ENCODE measurements at regions not wholly inside any gene's neighbourhood (a gene's known extent, or its start where the extent isn't known, plus 50 kb on each side); places are given as distances from the start of the nearest gene placed in this dataset.

DNA sequence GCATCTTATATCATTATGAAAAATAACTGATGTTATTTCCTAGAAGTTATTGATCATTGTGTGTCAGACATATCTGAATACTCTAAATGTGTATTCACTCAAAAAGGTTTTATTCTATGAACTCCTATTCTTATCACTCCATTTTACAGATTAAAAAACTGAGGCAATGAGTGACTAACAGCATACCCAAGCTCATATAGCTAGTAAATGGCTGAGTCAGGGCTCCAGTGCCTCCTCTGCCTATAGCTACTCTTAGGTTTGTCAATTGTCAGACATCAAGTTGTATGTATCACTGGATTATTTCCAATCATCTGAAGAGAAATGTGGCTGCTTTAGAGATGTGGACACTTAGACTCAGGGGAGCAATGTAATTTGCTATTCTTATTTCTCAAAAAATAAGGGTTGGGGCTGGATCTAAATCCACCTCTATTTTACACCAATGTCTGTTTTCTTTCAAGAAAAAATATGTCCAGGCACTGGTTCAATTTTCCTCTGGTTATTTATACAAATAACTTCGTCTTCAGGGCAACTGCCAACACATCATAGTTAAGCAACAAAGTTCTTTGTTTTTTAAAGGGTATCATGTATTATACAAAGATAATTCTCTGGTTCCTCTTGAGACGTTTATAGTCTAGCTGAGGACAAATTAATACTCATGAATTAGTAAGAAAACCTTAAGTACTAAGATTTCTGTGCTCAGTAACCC, 328.9 kb upstream of the MAF start:
- TF ChIP-seq, protein P1, sequence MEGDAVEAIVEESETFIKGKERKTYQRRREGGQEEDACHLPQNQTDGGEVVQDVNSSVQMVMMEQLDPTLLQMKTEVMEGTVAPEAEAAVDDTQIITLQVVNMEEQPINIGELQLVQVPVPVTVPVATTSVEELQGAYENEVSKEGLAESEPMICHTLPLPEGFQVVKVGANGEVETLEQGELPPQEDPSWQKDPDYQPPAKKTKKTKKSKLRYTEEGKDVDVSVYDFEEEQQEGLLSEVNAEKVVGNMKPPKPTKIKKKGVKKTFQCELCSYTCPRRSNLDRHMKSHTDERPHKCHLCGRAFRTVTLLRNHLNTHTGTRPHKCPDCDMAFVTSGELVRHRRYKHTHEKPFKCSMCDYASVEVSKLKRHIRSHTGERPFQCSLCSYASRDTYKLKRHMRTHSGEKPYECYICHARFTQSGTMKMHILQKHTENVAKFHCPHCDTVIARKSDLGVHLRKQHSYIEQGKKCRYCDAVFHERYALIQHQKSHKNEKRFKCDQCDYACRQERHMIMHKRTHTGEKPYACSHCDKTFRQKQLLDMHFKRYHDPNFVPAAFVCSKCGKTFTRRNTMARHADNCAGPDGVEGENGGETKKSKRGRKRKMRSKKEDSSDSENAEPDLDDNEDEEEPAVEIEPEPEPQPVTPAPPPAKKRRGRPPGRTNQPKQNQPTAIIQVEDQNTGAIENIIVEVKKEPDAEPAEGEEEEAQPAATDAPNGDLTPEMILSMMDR (IDR thresholded peaks at IDR 0.05) = no peak
- no peak for TF ChIP-seq POLR2AphosphoS5 (IDR thresholded peaks at IDR 0.05; ENCODE audit: low read depth, low read length)
- TF ChIP-seq, protein P2, sequence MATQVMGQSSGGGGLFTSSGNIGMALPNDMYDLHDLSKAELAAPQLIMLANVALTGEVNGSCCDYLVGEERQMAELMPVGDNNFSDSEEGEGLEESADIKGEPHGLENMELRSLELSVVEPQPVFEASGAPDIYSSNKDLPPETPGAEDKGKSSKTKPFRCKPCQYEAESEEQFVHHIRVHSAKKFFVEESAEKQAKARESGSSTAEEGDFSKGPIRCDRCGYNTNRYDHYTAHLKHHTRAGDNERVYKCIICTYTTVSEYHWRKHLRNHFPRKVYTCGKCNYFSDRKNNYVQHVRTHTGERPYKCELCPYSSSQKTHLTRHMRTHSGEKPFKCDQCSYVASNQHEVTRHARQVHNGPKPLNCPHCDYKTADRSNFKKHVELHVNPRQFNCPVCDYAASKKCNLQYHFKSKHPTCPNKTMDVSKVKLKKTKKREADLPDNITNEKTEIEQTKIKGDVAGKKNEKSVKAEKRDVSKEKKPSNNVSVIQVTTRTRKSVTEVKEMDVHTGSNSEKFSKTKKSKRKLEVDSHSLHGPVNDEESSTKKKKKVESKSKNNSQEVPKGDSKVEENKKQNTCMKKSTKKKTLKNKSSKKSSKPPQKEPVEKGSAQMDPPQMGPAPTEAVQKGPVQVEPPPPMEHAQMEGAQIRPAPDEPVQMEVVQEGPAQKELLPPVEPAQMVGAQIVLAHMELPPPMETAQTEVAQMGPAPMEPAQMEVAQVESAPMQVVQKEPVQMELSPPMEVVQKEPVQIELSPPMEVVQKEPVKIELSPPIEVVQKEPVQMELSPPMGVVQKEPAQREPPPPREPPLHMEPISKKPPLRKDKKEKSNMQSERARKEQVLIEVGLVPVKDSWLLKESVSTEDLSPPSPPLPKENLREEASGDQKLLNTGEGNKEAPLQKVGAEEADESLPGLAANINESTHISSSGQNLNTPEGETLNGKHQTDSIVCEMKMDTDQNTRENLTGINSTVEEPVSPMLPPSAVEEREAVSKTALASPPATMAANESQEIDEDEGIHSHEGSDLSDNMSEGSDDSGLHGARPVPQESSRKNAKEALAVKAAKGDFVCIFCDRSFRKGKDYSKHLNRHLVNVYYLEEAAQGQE (IDR thresholded peaks at IDR 0.05; ENCODE audit: insufficient read depth in 1 of 2, low read depth in 2 of 2, low read length in 1 of 2) = no peak
